ENCODE measurements at regions not wholly inside any gene's neighbourhood (a gene's known extent, or its start where the extent isn't known, plus 50 kb on each side); places are given as distances from the start of the nearest gene placed in this dataset.

DNA sequence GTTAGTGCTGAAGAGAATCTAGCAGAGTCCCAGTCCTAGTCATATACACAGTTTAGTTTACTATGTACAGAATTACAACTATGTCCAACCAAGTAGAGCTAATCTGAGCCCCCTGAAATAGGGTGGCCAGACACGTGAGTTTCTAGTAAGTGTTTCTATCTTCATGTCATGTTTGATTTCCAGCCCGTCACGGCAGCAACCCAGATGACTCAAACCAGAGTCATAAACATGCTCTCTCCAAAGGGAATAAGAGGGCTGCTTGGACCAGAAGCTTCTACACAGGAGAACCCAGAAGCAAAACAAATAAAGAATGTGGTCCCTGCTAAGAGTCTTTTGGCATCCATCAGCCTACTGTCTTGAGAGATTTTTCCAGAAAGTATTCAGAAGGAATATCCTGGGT is 64.9 kb upstream of the WIPF1 start:
- H3K9ac ChIP-seq, result peak overlapping the region; percentile 27; the same call in 1 of the 2 replicates
- H3K27ac ChIP-seq (ENCODE audit: low read depth in 2 of 2, low read length in 1 of 2), result peak overlapping the region; percentile 91 to 99
- peaks cover 78% of the 10 kb centered on the region for H3K79me2 ChIP-seq (ENCODE audit: insufficient read depth)
- H4K20me1 ChIP-seq (ENCODE audit: insufficient read depth), result peaks cover 8% of the 10 kb centered on the region
- no peaks in the 10 kb centered on the region for H3K9me2 ChIP-seq
- no peak overlapping the region for H3K4me3 ChIP-seq (ENCODE audit: low read depth in 2 of 2, low read length in 1 of 2)
- H2AFZ ChIP-seq (ENCODE audit: low read depth), result no peak overlapping the region
- TF ChIP-seq, protein P1, sequence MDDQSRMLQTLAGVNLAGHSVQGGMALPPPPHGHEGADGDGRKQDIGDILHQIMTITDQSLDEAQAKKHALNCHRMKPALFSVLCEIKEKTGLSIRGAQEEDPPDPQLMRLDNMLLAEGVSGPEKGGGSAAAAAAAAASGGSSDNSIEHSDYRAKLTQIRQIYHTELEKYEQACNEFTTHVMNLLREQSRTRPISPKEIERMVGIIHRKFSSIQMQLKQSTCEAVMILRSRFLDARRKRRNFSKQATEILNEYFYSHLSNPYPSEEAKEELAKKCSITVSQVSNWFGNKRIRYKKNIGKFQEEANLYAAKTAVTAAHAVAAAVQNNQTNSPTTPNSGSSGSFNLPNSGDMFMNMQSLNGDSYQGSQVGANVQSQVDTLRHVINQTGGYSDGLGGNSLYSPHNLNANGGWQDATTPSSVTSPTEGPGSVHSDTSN (IDR thresholded peaks at IDR 0.05), result peak; percentile 86
- TF ChIP-seq TCF12 (IDR thresholded peaks at IDR 0.05) (peak; percentile 81), GATA2 (CRISPR knock-in tag; IDR thresholded peaks at IDR 0.05) (no peak), RCOR1 (IDR thresholded peaks at IDR 0.05; ENCODE audit: low read length) (no peak), JUND (IDR thresholded peaks at IDR 0.05) (peak; percentile 65), EZH2phosphoT487 (IDR thresholded peaks at IDR 0.05; ENCODE audit: borderline replicate concordance, low read depth) (no peak), RFX5 (IDR thresholded peaks at IDR 0.05; ENCODE audit: low read length) (no peak), EP300 (IDR thresholded peaks at IDR 0.05; ENCODE audit: borderline replicate concordance in 1 of 2, low read depth in 1 of 2, low read length in 1 of 2) (no peak; a peak in 1 of 4 replicates), TAF1 (IDR thresholded peaks at IDR 0.05; ENCODE audit: borderline replicate concordance, low read depth, low read length) (no peak), FOSL2 (IDR thresholded peaks at IDR 0.05; ENCODE audit: borderline replicate concordance, low read depth) (peak; percentile 70), GABPA (IDR thresholded peaks at IDR 0.05; ENCODE audit: low read depth) (no peak), YY1 (IDR thresholded peaks at IDR 0.05; ENCODE audit: low read depth) (no peak), RAD21 (IDR thresholded peaks at IDR 0.05; ENCODE audit: low read length) (no peak), NFIC (IDR thresholded peaks at IDR 0.05; ENCODE audit: borderline replicate concordance) (peak; percentile 26; the same call in 1 of the 2 replicates), NRF1 (IDR thresholded peaks at IDR 0.05; ENCODE audit: low read depth, low read length) (no peak)
- TF ChIP-seq, protein P2, sequence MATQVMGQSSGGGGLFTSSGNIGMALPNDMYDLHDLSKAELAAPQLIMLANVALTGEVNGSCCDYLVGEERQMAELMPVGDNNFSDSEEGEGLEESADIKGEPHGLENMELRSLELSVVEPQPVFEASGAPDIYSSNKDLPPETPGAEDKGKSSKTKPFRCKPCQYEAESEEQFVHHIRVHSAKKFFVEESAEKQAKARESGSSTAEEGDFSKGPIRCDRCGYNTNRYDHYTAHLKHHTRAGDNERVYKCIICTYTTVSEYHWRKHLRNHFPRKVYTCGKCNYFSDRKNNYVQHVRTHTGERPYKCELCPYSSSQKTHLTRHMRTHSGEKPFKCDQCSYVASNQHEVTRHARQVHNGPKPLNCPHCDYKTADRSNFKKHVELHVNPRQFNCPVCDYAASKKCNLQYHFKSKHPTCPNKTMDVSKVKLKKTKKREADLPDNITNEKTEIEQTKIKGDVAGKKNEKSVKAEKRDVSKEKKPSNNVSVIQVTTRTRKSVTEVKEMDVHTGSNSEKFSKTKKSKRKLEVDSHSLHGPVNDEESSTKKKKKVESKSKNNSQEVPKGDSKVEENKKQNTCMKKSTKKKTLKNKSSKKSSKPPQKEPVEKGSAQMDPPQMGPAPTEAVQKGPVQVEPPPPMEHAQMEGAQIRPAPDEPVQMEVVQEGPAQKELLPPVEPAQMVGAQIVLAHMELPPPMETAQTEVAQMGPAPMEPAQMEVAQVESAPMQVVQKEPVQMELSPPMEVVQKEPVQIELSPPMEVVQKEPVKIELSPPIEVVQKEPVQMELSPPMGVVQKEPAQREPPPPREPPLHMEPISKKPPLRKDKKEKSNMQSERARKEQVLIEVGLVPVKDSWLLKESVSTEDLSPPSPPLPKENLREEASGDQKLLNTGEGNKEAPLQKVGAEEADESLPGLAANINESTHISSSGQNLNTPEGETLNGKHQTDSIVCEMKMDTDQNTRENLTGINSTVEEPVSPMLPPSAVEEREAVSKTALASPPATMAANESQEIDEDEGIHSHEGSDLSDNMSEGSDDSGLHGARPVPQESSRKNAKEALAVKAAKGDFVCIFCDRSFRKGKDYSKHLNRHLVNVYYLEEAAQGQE (IDR thresholded peaks at IDR 0.05; ENCODE audit: low read depth, low read length), result no peak
- TF ChIP-seq, protein P3, sequence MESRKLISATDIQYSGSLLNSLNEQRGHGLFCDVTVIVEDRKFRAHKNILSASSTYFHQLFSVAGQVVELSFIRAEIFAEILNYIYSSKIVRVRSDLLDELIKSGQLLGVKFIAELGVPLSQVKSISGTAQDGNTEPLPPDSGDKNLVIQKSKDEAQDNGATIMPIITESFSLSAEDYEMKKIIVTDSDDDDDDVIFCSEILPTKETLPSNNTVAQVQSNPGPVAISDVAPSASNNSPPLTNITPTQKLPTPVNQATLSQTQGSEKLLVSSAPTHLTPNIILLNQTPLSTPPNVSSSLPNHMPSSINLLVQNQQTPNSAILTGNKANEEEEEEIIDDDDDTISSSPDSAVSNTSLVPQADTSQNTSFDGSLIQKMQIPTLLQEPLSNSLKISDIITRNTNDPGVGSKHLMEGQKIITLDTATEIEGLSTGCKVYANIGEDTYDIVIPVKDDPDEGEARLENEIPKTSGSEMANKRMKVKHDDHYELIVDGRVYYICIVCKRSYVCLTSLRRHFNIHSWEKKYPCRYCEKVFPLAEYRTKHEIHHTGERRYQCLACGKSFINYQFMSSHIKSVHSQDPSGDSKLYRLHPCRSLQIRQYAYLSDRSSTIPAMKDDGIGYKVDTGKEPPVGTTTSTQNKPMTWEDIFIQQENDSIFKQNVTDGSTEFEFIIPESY (IDR thresholded peaks at IDR 0.05; ENCODE audit: borderline replicate concordance, low read depth), result no peak
- TF ChIP-seq, protein P4, sequence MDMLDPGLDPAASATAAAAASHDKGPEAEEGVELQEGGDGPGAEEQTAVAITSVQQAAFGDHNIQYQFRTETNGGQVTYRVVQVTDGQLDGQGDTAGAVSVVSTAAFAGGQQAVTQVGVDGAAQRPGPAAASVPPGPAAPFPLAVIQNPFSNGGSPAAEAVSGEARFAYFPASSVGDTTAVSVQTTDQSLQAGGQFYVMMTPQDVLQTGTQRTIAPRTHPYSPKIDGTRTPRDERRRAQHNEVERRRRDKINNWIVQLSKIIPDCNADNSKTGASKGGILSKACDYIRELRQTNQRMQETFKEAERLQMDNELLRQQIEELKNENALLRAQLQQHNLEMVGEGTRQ (IDR thresholded peaks at IDR 0.05; ENCODE audit: borderline replicate concordance, low read depth, low read length), result no peak
- DNase-seq, result no peak
- CTCF ChIA-PET, result interaction anchor here (0.6 to 2.9 kb wide), 2 partner anchors 26 to 84 kb away, joined by 5 to 14 read pairs; no protein-coding TSS in a partner anchor
- peaks cover 29 to 63% of the 10 kb centered on the region in 2 experiments for H3K4me1 ChIP-seq (ENCODE audit: control insufficient read depth in 1 of 2, insufficient read depth in 2 of 2, low read depth in 1 of 2, low read length in 1 of 2)
- no peaks in the 10 kb centered on the region for H3K27me3 ChIP-seq (ENCODE audit: insufficient read depth)
- peak overlapping the region; percentile 61; the same call in 1 of the 2 replicates for H3K4me2 ChIP-seq
- POLR2A ChIA-PET, result no interaction called here
- peaks cover 22% of the 10 kb centered on the region for H3F3A ChIP-seq (replicated peaks; ENCODE audit: insufficient read depth)
- WGBS (ENCODE audit: low lambda C conversion rate), result 0% methylated on average over 3 of the region's 3 CpGs
- no peaks in the 10 kb centered on the region for H3K9me3 ChIP-seq
- peaks cover 8 to 11% of the 10 kb centered on the region in 2 experiments for H3K36me3 ChIP-seq (replicated peaks in 1 of 2; ENCODE audit: control insufficient read depth in 1 of 2, insufficient read depth in 2 of 2, low read length in 1 of 2)

Data from SK-N-SH (cell line).